Keratinocyte (primary cell): ENCODE measurements at regions not wholly inside any gene's neighbourhood (a gene's known extent, or its start where the extent isn't known, plus 50 kb on each side); places are given as distances from the start of the nearest gene placed in this dataset.

Source experiments
- CTCF ChIP-seq, 3 experiments: IDR thresholded peaks in 1 of 3; conservative IDR thresholded peaks in 1 of 3; optimal IDR thresholded peaks in 1 of 3; 2 replicates in 2 of 3; 3 replicates in 1 of 3; pipeline versions ENCODE3 to v1.5.1; 2011; ENCODE audit warnings: low read length in 3 of 3, mild to moderate bottlenecking in 3 of 3, moderate library complexity in 2 of 3, control low read depth in 1 of 3, inconsistent platforms in 1 of 3; ENCODE audit not compliant: insufficient read depth in 2 of 3; ENCODE audit errors: extremely low read depth in 1 of 3
- EZH2 ChIP-seq: IDR thresholded peaks from one replicate; pipeline ENCODE4 v1.6.1; 2012; ENCODE audit warnings: inconsistent platforms, mild to moderate bottlenecking, low read length, moderate library complexity

DNA sequence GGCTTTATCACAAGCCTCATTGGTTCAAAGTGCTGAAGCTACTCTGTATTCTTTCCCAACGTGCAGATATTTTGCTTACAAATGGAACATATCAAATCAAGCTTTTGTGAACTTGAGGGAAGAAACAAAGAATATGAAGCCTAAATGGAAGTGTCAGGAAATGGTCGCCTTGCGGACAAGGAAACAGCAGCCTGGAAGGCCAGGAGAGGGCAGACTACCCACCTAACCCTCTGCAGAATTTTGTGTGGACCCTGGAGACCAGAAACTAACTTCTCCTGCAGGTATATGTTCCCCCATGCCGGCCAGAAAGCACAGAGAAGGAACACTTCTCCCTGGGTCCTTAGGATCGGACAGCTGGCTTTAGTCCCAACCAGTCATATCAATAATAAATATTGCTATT is 1425.8 kb downstream of the PCDH7 start:
- TF ChIP-seq CTCF (optimal IDR thresholded peaks at IDR 0.05 in 1 of 3, IDR thresholded peaks at IDR 0.05 in 1 of 3, conservative IDR thresholded peaks at IDR 0.05 in 1 of 3; ENCODE audit: extremely low read depth in 1 of 3, insufficient read depth in 2 of 3, low read length in 3 of 3) (peak in 1 of 3 experiments; percentile 16), EZH2 (no peak)
